A204.1 (cell line): ENCODE measurements at regions not wholly inside any gene's neighbourhood (a gene's known extent, or its start where the extent isn't known, plus 50 kb on each side); places are given as distances from the start of the nearest gene placed in this dataset.

Experiments used
- FAIRE-seq: peaks from 2 replicates; lab custom pipeline; 2012; peaks lifted over from hg19 to GRCh38; lab: Jason Lieb, UNC

GRCh38 chr5:2201421-2201820, 318.7 kb upstream of the IRX4 start:
- no peak for FAIRE-seq

- FAIRE-seq: no peak
These were observed 318.3 kb upstream of the IRX4 start for GRCh38 chr5:2201011-2201410.

- FAIRE-seq: no peak
These were observed 317.7 kb upstream of the IRX4 start for GRCh38 chr5:2200261-2200950.

- FAIRE-seq: no peak
These were observed 317.0 kb upstream of the IRX4 start for GRCh38 chr5:2199697-2200096.

GRCh38 chr5:2196989-2197619, 314.4 kb upstream of the IRX4 start:
- no peak for FAIRE-seq

GRCh38 chr5:2196416-2196815, 313.7 kb upstream of the IRX4 start:
- no peak for FAIRE-seq

- no peak for FAIRE-seq
These were observed 312.2 kb upstream of the IRX4 start for GRCh38 chr5:2194949-2195348.

- FAIRE-seq: no peak
These were observed 311.5 kb upstream of the IRX4 start for GRCh38 chr5:2194236-2194555.

- no peak for FAIRE-seq
These were observed 311.0 kb upstream of the IRX4 start for GRCh38 chr5:2193542-2194235.

- no peak for FAIRE-seq
These were observed 310.4 kb upstream of the IRX4 start for GRCh38 chr5:2193142-2193541.

GRCh38 chr5:2192496-2192895, 309.8 kb upstream of the IRX4 start:
- FAIRE-seq: no peak

GRCh38 chr5:2191972-2192371, 309.2 kb upstream of the IRX4 start:
- no peak for FAIRE-seq

- no peak for FAIRE-seq
These were observed 307.8 kb upstream of the IRX4 start for GRCh38 chr5:2190549-2190948.

GRCh38 chr5:2188661-2189060, 305.9 kb upstream of the IRX4 start:
- FAIRE-seq: no peak

GRCh38 chr5:2188137-2188536, 305.4 kb upstream of the IRX4 start:
- no peak for FAIRE-seq

GRCh38 chr5:2187687-2188086, 305.0 kb upstream of the IRX4 start:
- no peak for FAIRE-seq

GRCh38 chr5:2187156-2187555, 304.4 kb upstream of the IRX4 start:
- FAIRE-seq: no peak

GRCh38 chr5:2186472-2187015, 303.8 kb upstream of the IRX4 start:
- no peak for FAIRE-seq

- FAIRE-seq: no peak
These were observed 303.1 kb upstream of the IRX4 start for GRCh38 chr5:2185646-2186471.

GRCh38 chr5:2184563-2185540, 302.1 kb upstream of the IRX4 start:
- FAIRE-seq: no peak

- FAIRE-seq: no peak
These were observed 301.3 kb upstream of the IRX4 start for GRCh38 chr5:2184026-2184366.
